ENCODE measurements at regions not wholly inside any gene's neighbourhood (a gene's known extent, or its start where the extent isn't known, plus 50 kb on each side); places are given as distances from the start of the nearest gene placed in this dataset.

DNA sequence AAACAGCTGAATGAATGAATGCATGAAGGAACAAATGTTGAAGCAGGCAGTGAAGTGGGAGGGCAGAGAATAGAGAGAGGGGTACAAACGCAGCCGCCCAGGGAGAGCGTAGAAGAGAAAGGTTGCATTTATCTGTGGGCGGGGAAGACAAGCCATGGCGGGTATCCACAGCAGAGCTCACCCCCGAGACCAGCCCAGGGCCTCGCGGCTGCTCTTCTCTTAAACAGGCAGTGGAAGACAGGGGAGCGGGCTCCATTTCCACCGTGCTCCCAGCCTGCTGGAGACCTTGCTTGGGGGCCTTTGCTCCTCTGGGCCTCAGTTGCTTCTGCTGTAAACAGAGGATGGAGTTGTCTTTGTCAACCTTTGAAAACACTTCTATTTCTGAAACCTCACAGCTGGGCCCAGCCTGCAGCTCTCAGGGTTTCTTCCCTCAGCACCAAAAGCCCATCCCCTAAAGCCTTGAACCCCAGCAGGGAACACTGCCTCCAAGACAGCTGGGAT is 259.5 kb downstream of the UACA start:
- DNase-seq (ENCODE audit: low read depth): no peak
- H3K4me3 ChIP-seq (ENCODE audit: low read depth, low read length): no peak overlapping the region
- TF ChIP-seq, protein P1, sequence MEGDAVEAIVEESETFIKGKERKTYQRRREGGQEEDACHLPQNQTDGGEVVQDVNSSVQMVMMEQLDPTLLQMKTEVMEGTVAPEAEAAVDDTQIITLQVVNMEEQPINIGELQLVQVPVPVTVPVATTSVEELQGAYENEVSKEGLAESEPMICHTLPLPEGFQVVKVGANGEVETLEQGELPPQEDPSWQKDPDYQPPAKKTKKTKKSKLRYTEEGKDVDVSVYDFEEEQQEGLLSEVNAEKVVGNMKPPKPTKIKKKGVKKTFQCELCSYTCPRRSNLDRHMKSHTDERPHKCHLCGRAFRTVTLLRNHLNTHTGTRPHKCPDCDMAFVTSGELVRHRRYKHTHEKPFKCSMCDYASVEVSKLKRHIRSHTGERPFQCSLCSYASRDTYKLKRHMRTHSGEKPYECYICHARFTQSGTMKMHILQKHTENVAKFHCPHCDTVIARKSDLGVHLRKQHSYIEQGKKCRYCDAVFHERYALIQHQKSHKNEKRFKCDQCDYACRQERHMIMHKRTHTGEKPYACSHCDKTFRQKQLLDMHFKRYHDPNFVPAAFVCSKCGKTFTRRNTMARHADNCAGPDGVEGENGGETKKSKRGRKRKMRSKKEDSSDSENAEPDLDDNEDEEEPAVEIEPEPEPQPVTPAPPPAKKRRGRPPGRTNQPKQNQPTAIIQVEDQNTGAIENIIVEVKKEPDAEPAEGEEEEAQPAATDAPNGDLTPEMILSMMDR (conservative IDR thresholded peaks at IDR 0.05; ENCODE audit: low read depth, low read length): no peak

DNA sequence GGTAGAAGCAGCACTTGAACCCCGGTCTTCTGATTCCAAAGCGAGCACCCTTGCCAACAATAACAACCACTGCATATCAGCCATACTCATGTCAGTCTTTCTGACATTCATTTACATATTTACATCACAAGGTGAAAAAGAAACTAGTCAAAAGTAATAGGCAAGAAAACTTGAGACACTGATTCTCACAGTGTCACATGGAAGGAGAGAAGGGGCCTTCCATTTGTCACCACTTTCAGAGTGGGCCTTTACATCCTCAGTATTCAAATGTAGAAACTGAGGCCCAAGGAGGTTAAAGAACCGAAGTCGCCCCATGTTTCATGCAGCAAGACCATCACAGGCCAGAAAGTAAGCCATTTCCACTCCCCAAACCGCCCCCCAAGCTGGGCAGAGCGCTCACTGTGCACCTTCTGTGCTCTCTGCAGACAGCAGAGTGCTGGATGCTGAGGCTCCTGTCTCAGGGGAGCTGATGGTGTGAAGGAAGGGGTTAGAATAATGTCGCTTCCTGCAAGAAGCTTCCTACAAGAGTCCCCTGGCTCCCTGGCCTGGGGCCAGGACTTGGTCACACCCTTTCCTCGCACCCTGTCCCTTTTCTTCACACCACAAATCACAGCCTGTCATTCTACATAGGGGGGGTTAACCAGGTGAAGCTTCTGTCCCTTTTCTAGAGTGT is 260.1 kb downstream of the UACA start:
- H3K4me3 ChIP-seq (ENCODE audit: low read depth, low read length): no peak overlapping the region
- TF ChIP-seq, protein P1 (conservative IDR thresholded peaks at IDR 0.05; ENCODE audit: low read depth, low read length): no peak
- DNase-seq (ENCODE audit: low read depth): no peak

DNA sequence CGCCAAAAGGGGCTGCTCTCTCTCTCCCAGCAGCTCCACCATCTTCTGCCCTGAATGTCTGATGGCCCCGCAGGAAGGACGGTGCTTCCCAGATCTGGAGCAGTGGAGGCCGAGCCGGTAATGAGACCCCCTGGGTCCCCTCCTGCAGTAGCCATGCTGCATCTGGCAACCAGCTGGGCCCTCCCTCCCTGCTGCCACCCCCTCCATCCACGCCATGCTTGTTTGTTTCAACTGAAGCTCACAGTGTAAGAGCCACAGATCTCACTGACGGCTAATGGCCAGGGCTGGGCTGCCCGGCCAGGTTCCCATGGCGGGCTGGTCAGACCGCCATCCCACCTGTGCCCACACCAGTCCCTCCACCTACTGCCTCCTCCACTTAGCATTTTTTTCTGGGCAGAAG is 260.8 kb downstream of the UACA start:
- TF ChIP-seq, protein P1 (conservative IDR thresholded peaks at IDR 0.05; ENCODE audit: low read depth, low read length): no peak
- no peak overlapping the region for H3K4me3 ChIP-seq (ENCODE audit: low read depth, low read length)
- DNase-seq (ENCODE audit: low read depth): no peak

DNA sequence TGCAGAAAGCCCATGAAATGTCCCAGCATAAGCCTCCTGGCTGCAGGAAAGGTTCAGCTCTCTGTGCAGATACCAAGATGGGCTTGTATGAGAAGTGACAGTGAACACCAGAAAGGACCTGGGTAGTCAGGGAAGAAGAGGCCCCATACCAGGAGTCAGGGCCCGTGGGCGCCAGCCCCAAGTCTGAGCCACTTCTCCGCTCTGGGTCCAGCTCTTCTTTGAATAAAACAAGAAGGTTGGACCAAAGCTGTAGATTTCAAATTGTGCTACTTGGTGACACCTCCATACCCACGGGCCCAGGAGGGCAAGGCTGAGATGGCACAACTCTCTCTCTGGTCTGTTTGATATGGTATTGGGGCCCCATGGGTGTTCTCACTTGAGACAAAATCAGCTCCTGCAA is 261.5 kb downstream of the UACA start:
- DNase-seq (ENCODE audit: low read depth): no peak
- no peak overlapping the region for H3K4me3 ChIP-seq (ENCODE audit: low read depth, low read length)
- TF ChIP-seq, protein P1 (conservative IDR thresholded peaks at IDR 0.05; ENCODE audit: low read depth, low read length): no peak

DNA sequence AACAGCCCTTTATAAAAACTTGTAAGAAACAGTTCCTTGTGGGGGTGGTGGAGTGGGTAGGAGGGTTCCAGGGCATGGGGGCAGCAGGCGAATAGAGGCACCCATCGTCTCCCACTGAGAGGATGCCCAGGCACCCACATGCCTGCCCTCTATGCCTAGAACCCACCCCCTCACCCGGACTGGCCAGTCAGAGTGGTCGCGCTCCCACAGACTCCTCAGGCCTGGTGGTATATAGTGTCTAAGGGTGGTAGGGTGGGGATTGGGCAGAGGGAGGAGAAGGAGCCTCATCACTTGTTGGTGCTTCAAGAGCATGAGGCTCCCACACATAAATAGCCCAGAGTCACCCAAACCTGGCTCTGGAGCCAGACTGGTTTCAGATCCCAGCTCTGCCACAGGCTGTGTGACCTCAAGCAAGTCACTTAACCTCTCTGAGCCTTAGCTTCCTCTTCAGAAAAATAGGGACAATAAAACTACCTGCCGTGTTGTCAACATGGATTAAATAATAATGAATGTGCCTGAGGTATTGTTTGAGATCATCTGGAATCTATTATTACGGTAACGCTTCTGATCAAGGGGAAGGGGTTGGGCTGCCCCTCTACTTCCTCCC is 262.1 kb downstream of the UACA start:
- DNase-seq (ENCODE audit: low read depth): no peak
- TF ChIP-seq, protein P1 (conservative IDR thresholded peaks at IDR 0.05; ENCODE audit: low read depth, low read length): no peak
- no peak overlapping the region for H3K4me3 ChIP-seq (ENCODE audit: low read depth, low read length)

DNA sequence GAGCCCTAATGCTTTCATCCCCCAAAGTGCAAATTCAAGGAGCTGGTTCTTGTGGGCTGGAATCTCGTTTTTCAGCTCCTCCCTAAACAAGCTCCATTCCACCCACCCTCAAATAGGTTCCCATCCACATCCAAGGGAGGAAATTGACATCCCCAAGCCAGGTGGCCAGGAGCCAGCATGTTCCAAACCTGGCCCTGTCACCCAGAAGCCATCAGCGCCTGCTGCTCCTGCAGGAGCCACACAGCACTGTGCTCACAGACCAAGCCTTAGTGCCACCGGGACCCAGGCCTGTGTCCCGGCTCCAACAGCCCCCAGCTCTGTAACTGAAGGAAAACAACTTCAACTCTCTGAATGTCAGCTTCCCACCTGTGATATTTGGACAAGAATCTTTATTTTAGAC is 263.6 kb downstream of the UACA start:
- no peak for DNase-seq (ENCODE audit: low read depth)
- TF ChIP-seq, protein P1 (conservative IDR thresholded peaks at IDR 0.05; ENCODE audit: low read depth, low read length): no peak
- no peak overlapping the region for H3K4me3 ChIP-seq (ENCODE audit: low read depth, low read length)
